ENCODE measurements at regions not wholly inside any gene's neighbourhood (a gene's known extent, or its start where the extent isn't known, plus 50 kb on each side); places are given as distances from the start of the nearest gene placed in this dataset.

GRCh38 chr1:87942165-87942564 is 613.5 kb downstream of the LMO4 start:
- H3K9me3 ChIP-seq: no peaks in the 10 kb centered on the region
- no peak overlapping the region for H3K27ac ChIP-seq
- intact Hi-C loops (cut with DNase I; ENCODE audit: low total_unique reads): no loop called here
- in situ Hi-C loops (cut with MboI; ENCODE audit: low pct_ligation_motif_present in 1 of 4, low pct_unique_long_range_greater_than_20kb in 1 of 4, low sequenced_read_pairs in 3 of 4): no loop called here
- 38 to 55% methylated on average over 1 of the region's 1 CpG for WGBS, 2 donors (ENCODE audit: low coverage in 1 of 2)
- no peak for DNase-seq
- TF ChIP-seq POLR2A (IDR thresholded peaks at IDR 0.05) (no peak), CTCF (IDR thresholded peaks at IDR 0.05) (no peak), POLR2AphosphoS5 (IDR thresholded peaks at IDR 0.05) (no peak), EP300 (IDR thresholded peaks at IDR 0.05; ENCODE audit: low read depth) (no peak)
- H3K4me1 ChIP-seq: no peaks in the 10 kb centered on the region
- H3K27me3 ChIP-seq: no peaks in the 10 kb centered on the region
- H3K4me3 ChIP-seq: no peak overlapping the region
- H3K36me3 ChIP-seq: no peaks in the 10 kb centered on the region

GRCh38 chr1:87949711-87950110 is 621.0 kb downstream of the LMO4 start:
- in situ Hi-C loops (cut with MboI; ENCODE audit: low pct_ligation_motif_present in 1 of 4, low pct_unique_long_range_greater_than_20kb in 1 of 4, low sequenced_read_pairs in 3 of 4): loop anchor here (10.0 to 25.0 kb wide), 3 partner anchors 625 to 812 kb away; partner anchors contain the start of gene LMO4 (in 3 of the 4)
- WGBS, 2 donors (ENCODE audit: low coverage in 1 of 2): 68 to 71% methylated on average over 3 of the region's 3 CpGs

GRCh38 chr1:87950369-87950768 is 621.7 kb downstream of the LMO4 start:
- Histone ChIP-seq H3K36me3 (no peaks in the 10 kb centered on the region), H3K27ac (no peak overlapping the region), H3K4me1 (peaks cover 0 to 12% (median 1%) of the 10 kb centered on the region in 4 donors), H3K9me3 (no peaks in the 10 kb centered on the region), H3K27me3 (no peaks in the 10 kb centered on the region), H3K4me3 (no peak overlapping the region)
- intact Hi-C loops (cut with DNase I; ENCODE audit: low total_unique reads) (loop anchor here (10.0 kb wide), 1 partner anchor 626 kb away; the partner anchor contains the start of gene LMO4), in situ Hi-C loops (cut with MboI; ENCODE audit: low pct_ligation_motif_present in 1 of 4, low pct_unique_long_range_greater_than_20kb in 1 of 4, low sequenced_read_pairs in 3 of 4) (loop anchor here (10.0 to 25.0 kb wide), 3 partner anchors 626 to 813 kb away; partner anchors contain the start of gene LMO4 (in 3 of the 4))
- TF ChIP-seq POLR2AphosphoS5 (IDR thresholded peaks at IDR 0.05): no peak
- TF ChIP-seq CTCF (IDR thresholded peaks at IDR 0.05): no peak
- no peak for TF ChIP-seq EP300 (IDR thresholded peaks at IDR 0.05; ENCODE audit: low read depth)
- no peak for TF ChIP-seq POLR2A (IDR thresholded peaks at IDR 0.05)
- no peak for DNase-seq
- WGBS, 2 donors (ENCODE audit: low coverage in 1 of 2): 47 to 61% methylated on average over 3 of the region's 3 CpGs

More at GRCh38 chr1:87949711-87950110, 621.0 kb downstream of the LMO4 start:
- Histone ChIP-seq H3K36me3 (no peaks in the 10 kb centered on the region), H3K4me3 (no peak overlapping the region), H3K4me1 (peaks cover 0 to 12% (median 1%) of the 10 kb centered on the region in 4 donors), H3K9me3 (no peaks in the 10 kb centered on the region), H3K27me3 (no peaks in the 10 kb centered on the region), H3K27ac (no peak overlapping the region)
- TF ChIP-seq POLR2AphosphoS5 (IDR thresholded peaks at IDR 0.05) (no peak), POLR2A (IDR thresholded peaks at IDR 0.05) (no peak), EP300 (IDR thresholded peaks at IDR 0.05; ENCODE audit: low read depth) (no peak), CTCF (IDR thresholded peaks at IDR 0.05) (no peak)
- intact Hi-C loops (cut with DNase I; ENCODE audit: low total_unique reads): loop anchor here (10.0 kb wide), 1 partner anchor 625 kb away; the partner anchor contains the start of gene LMO4
- no peak for DNase-seq

GRCh38 chr1:87951409-87951808 is 622.7 kb downstream of the LMO4 start:
- no peak for DNase-seq
- TF ChIP-seq POLR2AphosphoS5 (IDR thresholded peaks at IDR 0.05) (no peak), EP300 (IDR thresholded peaks at IDR 0.05; ENCODE audit: low read depth) (no peak), POLR2A (IDR thresholded peaks at IDR 0.05) (no peak), CTCF (IDR thresholded peaks at IDR 0.05) (no peak)
- H3K27me3 ChIP-seq: no peaks in the 10 kb centered on the region
- intact Hi-C loops (cut with DNase I; ENCODE audit: low total_unique reads) (loop anchor here (10.0 kb wide), 1 partner anchor 627 kb away; the partner anchor contains the start of gene LMO4), in situ Hi-C loops (cut with MboI; ENCODE audit: low pct_ligation_motif_present in 1 of 4, low pct_unique_long_range_greater_than_20kb in 1 of 4, low sequenced_read_pairs in 3 of 4) (loop anchor here (10.0 to 25.0 kb wide), 3 partner anchors 627 to 814 kb away; partner anchors contain the start of gene LMO4 (in 3 of the 4))
- H3K27ac ChIP-seq: no peak overlapping the region
- H3K4me1 ChIP-seq: peaks cover 0 to 12% (median 1%) of the 10 kb centered on the region in 4 donors
- no peak overlapping the region for H3K4me3 ChIP-seq
- 69 to 81% methylated on average over 2 of the region's 2 CpGs for WGBS, 2 donors (ENCODE audit: low coverage in 1 of 2)
- H3K36me3 ChIP-seq: no peaks in the 10 kb centered on the region
- no peaks in the 10 kb centered on the region for H3K9me3 ChIP-seq
